ENCODE measurements at regions not wholly inside any gene's neighbourhood (a gene's known extent, or its start where the extent isn't known, plus 50 kb on each side); places are given as distances from the start of the nearest gene placed in this dataset.

DNA sequence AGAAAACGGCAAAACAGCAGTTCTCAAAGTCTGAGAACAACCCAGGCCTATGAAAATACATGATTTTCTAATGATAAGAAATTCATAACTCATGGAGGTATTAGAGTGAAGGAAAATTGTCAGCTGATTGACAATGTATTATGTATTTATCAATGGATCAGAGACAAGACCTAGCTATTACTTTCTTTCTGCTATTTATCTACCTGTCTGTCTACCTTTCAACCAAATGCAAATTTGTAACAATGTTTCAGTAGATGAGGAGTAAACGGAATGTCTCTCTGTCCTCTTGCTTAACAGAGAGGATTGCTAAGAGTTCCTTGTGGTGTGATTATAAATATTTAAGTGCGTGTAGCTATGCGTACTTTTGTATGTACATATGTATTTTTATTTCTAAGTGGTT lies 568.7 kb upstream of the RGS18 start:
- no peak overlapping the region for H2BK15ac ChIP-seq (ENCODE audit: low read length)
- no peak overlapping the region for H2BK5ac ChIP-seq (ENCODE audit: low read length)
- no peak for DNase-seq (ENCODE audit: low spot score)
- no peak overlapping the region for H3K23ac ChIP-seq (ENCODE audit: low read depth, low read length, poor library complexity)
- H3K27ac ChIP-seq (replicated peaks; ENCODE audit: low read length), result no peak overlapping the region
- no peak overlapping the region for H3K18ac ChIP-seq (ENCODE audit: low read length)
- no peak overlapping the region for H3K4me2 ChIP-seq (ENCODE audit: insufficient read depth, low read length, poor library complexity, severe bottlenecking)
- no CpG with 5 or more reads among the region's 4 CpGs for WGBS, 2 donors (ENCODE audit: extremely low coverage in 2 of 2, insufficient read length in 2 of 2, insufficient replicate concordance in 1 of 2)
- no peaks in the 10 kb centered on the region for H3K4me1 ChIP-seq (ENCODE audit: control insufficient read depth in 2 of 2, insufficient read depth in 1 of 2, low read depth in 1 of 2, low read length in 2 of 2)
- H3K4ac ChIP-seq (ENCODE audit: low read length), result no peak overlapping the region
- H4K8ac ChIP-seq (ENCODE audit: low read depth, low read length), result no peak overlapping the region
- H2BK120ac ChIP-seq (ENCODE audit: low read depth, low read length), result no peak overlapping the region
- H4K91ac ChIP-seq (ENCODE audit: low read depth, low read length, poor library complexity), result no peak overlapping the region
- H3K27me3 ChIP-seq (ENCODE audit: control insufficient read depth in 3 of 3, insufficient read depth in 3 of 3, low read depth in 1 of 3, low read length in 3 of 3), result no peaks in the 10 kb centered on the region
- H2AK5ac ChIP-seq (ENCODE audit: low read depth, low read length), result no peak overlapping the region
- no peak overlapping the region for H3K4me3 ChIP-seq (ENCODE audit: low read length in 2 of 2)
- H2AFZ ChIP-seq (ENCODE audit: low read length), result no peak overlapping the region
- no peaks in the 10 kb centered on the region for H3K79me1 ChIP-seq (ENCODE audit: low read depth, low read length)
- no peak overlapping the region for H2BK12ac ChIP-seq (ENCODE audit: low read length)
- H3K9ac ChIP-seq (ENCODE audit: low read depth, low read length, poor library complexity), result no peak overlapping the region
- no peak overlapping the region for H3K14ac ChIP-seq (ENCODE audit: low read length)
- no peaks in the 10 kb centered on the region for H3K36me3 ChIP-seq (replicated peaks in 1 of 2; ENCODE audit: control insufficient read depth in 2 of 2, insufficient read depth in 2 of 2, low read length in 2 of 2)
- H3K9me3 ChIP-seq (replicated peaks in 1 of 2; ENCODE audit: control insufficient read depth in 2 of 2, insufficient read depth in 1 of 2, low read depth in 1 of 2, low read length in 2 of 2), result no peaks in the 10 kb centered on the region

DNA sequence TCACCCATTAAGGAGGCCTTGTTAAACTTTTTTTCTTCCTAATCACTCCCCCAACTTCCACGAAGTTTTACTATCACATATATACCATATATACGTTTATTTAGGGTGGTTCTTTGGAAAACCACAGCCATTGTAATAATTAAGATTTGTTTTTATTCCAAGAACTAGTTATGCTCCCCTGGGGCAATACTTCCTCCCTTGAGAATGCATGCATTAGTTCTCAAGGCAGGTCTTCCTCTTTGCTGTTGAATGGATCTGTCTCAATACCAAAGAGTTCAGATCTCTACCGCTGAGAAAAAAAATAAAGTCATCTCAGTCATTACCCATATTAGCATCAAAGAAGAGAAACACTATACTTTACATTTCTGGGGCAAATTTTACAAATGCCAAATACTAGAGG lies 567.7 kb upstream of the RGS18 start:
- Histone ChIP-seq H2AFZ (ENCODE audit: low read length) (no peak overlapping the region), H3K14ac (ENCODE audit: low read length) (no peak overlapping the region), H3K9ac (ENCODE audit: low read depth, low read length, poor library complexity) (no peak overlapping the region), H2BK15ac (ENCODE audit: low read length) (no peak overlapping the region), H3K9me3 (replicated peaks in 1 of 2; ENCODE audit: control insufficient read depth in 2 of 2, insufficient read depth in 1 of 2, low read depth in 1 of 2, low read length in 2 of 2) (no peaks in the 10 kb centered on the region), H3K79me1 (ENCODE audit: low read depth, low read length) (no peaks in the 10 kb centered on the region), H3K4me2 (ENCODE audit: insufficient read depth, low read length, poor library complexity, severe bottlenecking) (no peak overlapping the region), H2BK120ac (ENCODE audit: low read depth, low read length) (no peak overlapping the region), H3K27me3 (ENCODE audit: control insufficient read depth in 3 of 3, insufficient read depth in 3 of 3, low read depth in 1 of 3, low read length in 3 of 3) (no peaks in the 10 kb centered on the region), H3K23ac (ENCODE audit: low read depth, low read length, poor library complexity) (no peak overlapping the region), H2BK12ac (ENCODE audit: low read length) (no peak overlapping the region), H4K91ac (ENCODE audit: low read depth, low read length, poor library complexity) (no peak overlapping the region), H3K36me3 (replicated peaks in 1 of 2; ENCODE audit: control insufficient read depth in 2 of 2, insufficient read depth in 2 of 2, low read length in 2 of 2) (no peaks in the 10 kb centered on the region), H2AK5ac (ENCODE audit: low read depth, low read length) (no peak overlapping the region), H3K4me3 (ENCODE audit: low read length in 2 of 2) (no peak overlapping the region), H3K4me1 (ENCODE audit: control insufficient read depth in 2 of 2, insufficient read depth in 1 of 2, low read depth in 1 of 2, low read length in 2 of 2) (no peaks in the 10 kb centered on the region), H3K27ac (replicated peaks; ENCODE audit: low read length) (no peak overlapping the region), H3K18ac (ENCODE audit: low read length) (no peak overlapping the region), H3K4ac (ENCODE audit: low read length) (no peak overlapping the region), H4K8ac (ENCODE audit: low read depth, low read length) (no peak overlapping the region), H2BK5ac (ENCODE audit: low read length) (no peak overlapping the region)
- DNase-seq (ENCODE audit: low spot score), result no peak
- WGBS, 2 donors (ENCODE audit: extremely low coverage in 2 of 2, insufficient read length in 2 of 2, insufficient replicate concordance in 1 of 2), result 100% methylated on average over 2 of the region's 3 CpGs; no CpG with 5 or more reads in 1 of the 2 donors

- no CpG with 5 or more reads among the region's 1 CpG for WGBS, 2 donors (ENCODE audit: extremely low coverage in 2 of 2, insufficient read length in 2 of 2, insufficient replicate concordance in 1 of 2)
- Histone ChIP-seq H3K79me1 (ENCODE audit: low read depth, low read length) (no peaks in the 10 kb centered on the region), H3K4me2 (ENCODE audit: insufficient read depth, low read length, poor library complexity, severe bottlenecking) (no peak overlapping the region), H3K27me3 (ENCODE audit: control insufficient read depth in 3 of 3, insufficient read depth in 3 of 3, low read depth in 1 of 3, low read length in 3 of 3) (no peaks in the 10 kb centered on the region), H3K9me3 (replicated peaks in 1 of 2; ENCODE audit: control insufficient read depth in 2 of 2, insufficient read depth in 1 of 2, low read depth in 1 of 2, low read length in 2 of 2) (peaks cover 0 to 4% of the 10 kb centered on the region in 2 donors), H2AK5ac (ENCODE audit: low read depth, low read length) (no peak overlapping the region), H3K9ac (ENCODE audit: low read depth, low read length, poor library complexity) (no peak overlapping the region), H3K27ac (replicated peaks; ENCODE audit: low read length) (no peak overlapping the region), H3K36me3 (replicated peaks in 1 of 2; ENCODE audit: control insufficient read depth in 2 of 2, insufficient read depth in 2 of 2, low read length in 2 of 2) (no peaks in the 10 kb centered on the region), H2BK120ac (ENCODE audit: low read depth, low read length) (no peak overlapping the region), H3K14ac (ENCODE audit: low read length) (no peak overlapping the region), H3K4ac (ENCODE audit: low read length) (no peak overlapping the region), H3K4me3 (ENCODE audit: low read length in 2 of 2) (no peak overlapping the region), H2AFZ (ENCODE audit: low read length) (no peak overlapping the region), H2BK12ac (ENCODE audit: low read length) (no peak overlapping the region), H3K4me1 (ENCODE audit: control insufficient read depth in 2 of 2, insufficient read depth in 1 of 2, low read depth in 1 of 2, low read length in 2 of 2) (no peaks in the 10 kb centered on the region), H4K8ac (ENCODE audit: low read depth, low read length) (no peak overlapping the region), H3K18ac (ENCODE audit: low read length) (no peak overlapping the region), H2BK5ac (ENCODE audit: low read length) (no peak overlapping the region), H4K91ac (ENCODE audit: low read depth, low read length, poor library complexity) (no peak overlapping the region), H3K23ac (ENCODE audit: low read depth, low read length, poor library complexity) (no peak overlapping the region), H2BK15ac (ENCODE audit: low read length) (no peak overlapping the region)
- no peak for DNase-seq (ENCODE audit: low spot score)
Observed at GRCh38 chr1:191592039-191592438, 566.2 kb upstream of the RGS18 start.

- Histone ChIP-seq H2BK12ac (ENCODE audit: low read length) (no peak overlapping the region), H3K14ac (ENCODE audit: low read length) (no peak overlapping the region), H3K18ac (ENCODE audit: low read length) (no peak overlapping the region), H3K23ac (ENCODE audit: low read depth, low read length, poor library complexity) (no peak overlapping the region), H4K91ac (ENCODE audit: low read depth, low read length, poor library complexity) (no peak overlapping the region), H3K4me1 (ENCODE audit: control insufficient read depth in 2 of 2, insufficient read depth in 1 of 2, low read depth in 1 of 2, low read length in 2 of 2) (no peaks in the 10 kb centered on the region), H3K36me3 (replicated peaks in 1 of 2; ENCODE audit: control insufficient read depth in 2 of 2, insufficient read depth in 2 of 2, low read length in 2 of 2) (no peaks in the 10 kb centered on the region), H2BK120ac (ENCODE audit: low read depth, low read length) (no peak overlapping the region), H2BK15ac (ENCODE audit: low read length) (no peak overlapping the region), H3K4me2 (ENCODE audit: insufficient read depth, low read length, poor library complexity, severe bottlenecking) (no peak overlapping the region), H3K4ac (ENCODE audit: low read length) (no peak overlapping the region), H3K27me3 (ENCODE audit: control insufficient read depth in 3 of 3, insufficient read depth in 3 of 3, low read depth in 1 of 3, low read length in 3 of 3) (no peaks in the 10 kb centered on the region), H3K79me1 (ENCODE audit: low read depth, low read length) (no peaks in the 10 kb centered on the region), H2AFZ (ENCODE audit: low read length) (no peak overlapping the region), H4K8ac (ENCODE audit: low read depth, low read length) (no peak overlapping the region), H3K9me3 (replicated peaks in 1 of 2; ENCODE audit: control insufficient read depth in 2 of 2, insufficient read depth in 1 of 2, low read depth in 1 of 2, low read length in 2 of 2) (peaks cover 0 to 4% of the 10 kb centered on the region in 2 donors), H2BK5ac (ENCODE audit: low read length) (no peak overlapping the region), H3K4me3 (ENCODE audit: low read length in 2 of 2) (no peak overlapping the region), H3K27ac (replicated peaks; ENCODE audit: low read length) (no peak overlapping the region), H3K9ac (ENCODE audit: low read depth, low read length, poor library complexity) (no peak overlapping the region), H2AK5ac (ENCODE audit: low read depth, low read length) (no peak overlapping the region)
- no CpG with 5 or more reads among the region's 2 CpGs for WGBS, 2 donors (ENCODE audit: extremely low coverage in 2 of 2, insufficient read length in 2 of 2, insufficient replicate concordance in 1 of 2)
- DNase-seq (ENCODE audit: low spot score), result no peak
Observed at GRCh38 chr1:191592907-191593306, 565.4 kb upstream of the RGS18 start.

Data from neuronal stem cell (in vitro differentiated cells).